HG03139 (cell line): ENCODE measurements at regions not wholly inside any gene's neighbourhood (a gene's known extent, or its start where the extent isn't known, plus 50 kb on each side); places are given as distances from the start of the nearest gene placed in this dataset.

ENCODE experiments used
- ATAC-seq: cut with Tn5 transposase; IDR thresholded peaks from one replicate; pipeline ENCODE4 v1.9.1; 2021; ENCODE audit not compliant: unreplicated experiment

- ATAC-seq, result no peak
These were observed 199.9 kb upstream of the ZMIZ1 start for GRCh38 chr10:78868861-78869260.

DNA sequence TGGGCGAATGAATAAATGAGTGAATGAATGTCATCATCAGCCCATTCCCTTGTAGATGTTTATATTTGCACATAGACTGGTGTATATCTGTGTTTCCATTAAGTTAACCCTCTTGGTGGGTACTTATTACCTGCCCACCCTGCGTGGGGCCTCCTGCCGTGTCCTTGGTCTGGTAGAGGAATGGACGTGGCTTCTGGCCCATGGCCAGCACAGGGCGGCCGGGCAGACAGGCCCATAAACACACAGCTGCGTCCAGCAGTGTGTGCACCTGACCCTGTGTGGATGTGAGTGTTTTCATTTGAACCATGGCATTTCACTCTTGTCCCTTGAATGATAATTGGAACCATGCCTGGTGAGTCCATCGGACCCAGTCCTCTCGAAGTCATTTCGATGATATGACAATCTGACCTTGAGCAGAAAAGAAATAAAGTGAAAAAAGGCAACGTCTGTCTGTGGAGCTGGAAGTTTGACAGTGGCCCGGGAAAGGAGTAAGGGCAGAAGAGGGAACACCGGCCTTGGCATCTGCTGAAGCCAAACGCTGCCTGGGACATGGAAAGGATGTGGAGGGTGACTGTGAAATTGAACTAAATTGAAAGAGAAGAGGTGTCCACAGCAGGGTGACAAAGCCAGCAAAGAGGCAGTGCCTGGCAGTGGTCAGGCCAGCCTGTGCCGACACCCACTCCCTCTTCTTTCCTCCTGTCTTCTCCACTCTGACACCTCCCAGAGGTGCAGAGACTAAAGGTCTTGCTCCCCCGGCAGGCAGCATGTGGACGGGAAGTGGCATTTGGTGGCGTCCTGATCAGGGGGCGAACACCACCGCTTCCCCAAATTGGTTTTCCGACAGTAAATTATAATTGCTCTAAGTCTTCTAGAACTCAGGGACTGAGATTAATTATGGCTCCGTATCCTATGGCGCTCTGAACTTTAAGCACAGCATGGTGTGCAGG is 199.0 kb upstream of the ZMIZ1 start:
- ATAC-seq, result no peak

DNA sequence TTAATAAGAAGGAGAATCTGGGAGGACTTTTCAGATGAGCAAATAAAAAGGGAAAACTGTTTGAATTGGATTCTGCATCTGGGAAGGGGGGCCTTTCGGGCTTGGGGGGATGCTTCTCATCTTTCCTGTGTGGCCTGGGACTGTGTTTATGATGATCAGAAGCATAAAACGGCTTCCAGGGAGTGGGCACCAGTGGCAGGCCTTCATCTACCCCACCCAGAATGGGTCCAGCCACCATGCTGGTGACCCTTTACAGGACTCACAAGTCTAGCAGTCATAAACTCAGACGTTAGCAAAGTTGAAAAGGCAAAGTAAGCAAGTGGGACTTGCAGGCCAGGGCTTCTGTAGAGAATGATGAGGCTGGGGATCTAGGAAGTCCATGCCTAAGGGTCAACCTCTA is 198.3 kb upstream of the ZMIZ1 start:
- no peak for ATAC-seq

DNA sequence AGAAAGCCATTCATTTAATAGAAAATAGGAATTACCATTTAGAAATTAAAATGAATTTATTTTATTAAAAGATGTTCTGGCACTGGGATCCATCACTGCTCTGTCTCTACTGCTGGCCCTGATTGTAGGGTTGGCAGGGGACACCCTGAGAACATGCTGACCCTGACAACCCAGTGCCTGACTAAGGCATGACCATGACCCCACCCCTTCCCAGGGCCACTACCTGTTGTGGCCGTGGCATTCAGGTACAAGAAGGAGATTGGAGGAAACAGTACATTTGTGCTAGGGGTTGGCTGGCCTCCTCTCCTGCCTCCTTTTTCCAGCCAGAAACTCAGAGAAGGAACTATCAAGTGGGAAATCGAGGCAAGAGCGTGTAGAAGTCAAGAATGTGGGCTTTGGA is 197.0 kb upstream of the ZMIZ1 start:
- ATAC-seq, result no peak

DNA sequence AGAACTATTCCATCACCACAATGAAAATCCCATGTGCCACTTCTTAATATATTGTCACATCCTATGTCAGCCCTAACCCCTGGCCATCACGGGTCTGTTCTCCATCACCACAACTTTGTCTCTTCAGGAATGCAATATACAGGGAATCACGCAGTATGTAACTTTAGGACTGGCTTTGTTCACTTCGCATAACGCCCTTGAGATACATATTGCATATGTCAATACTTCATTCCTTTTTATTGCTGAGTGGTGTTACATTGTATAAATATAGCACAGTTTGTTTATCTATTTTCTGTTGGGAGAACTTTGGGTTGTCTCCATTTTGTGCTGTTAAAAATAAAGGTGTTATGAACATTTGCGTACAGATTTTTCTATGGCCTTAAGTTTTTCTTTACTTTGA is 195.4 kb upstream of the ZMIZ1 start:
- ATAC-seq, result no peak

DNA sequence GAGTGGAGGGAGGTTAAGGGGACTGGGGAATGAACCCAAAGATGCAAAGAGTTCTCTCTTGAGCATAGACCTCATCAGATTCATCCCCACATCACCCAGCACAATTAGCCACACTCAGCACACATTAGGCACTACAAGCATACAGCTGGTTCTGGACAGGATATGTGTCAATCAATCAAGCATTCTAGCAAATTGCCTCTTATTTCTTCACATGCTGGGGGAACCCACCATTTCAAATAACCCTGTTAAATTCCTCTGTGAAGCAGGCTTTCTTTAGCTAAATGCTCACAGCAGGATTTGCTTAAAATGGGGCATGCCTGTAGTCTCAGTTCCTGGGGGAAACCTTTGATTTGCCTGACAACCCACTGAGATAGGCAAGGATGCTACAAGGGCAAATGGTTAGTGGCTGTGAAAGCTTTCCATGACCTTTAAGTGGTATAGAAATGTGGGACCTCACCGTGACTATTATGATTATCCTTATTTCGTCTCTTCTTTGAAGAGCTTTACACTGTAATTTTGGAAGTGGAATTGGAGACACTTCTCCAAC is 193.4 kb upstream of the ZMIZ1 start:
- no peak for ATAC-seq

DNA sequence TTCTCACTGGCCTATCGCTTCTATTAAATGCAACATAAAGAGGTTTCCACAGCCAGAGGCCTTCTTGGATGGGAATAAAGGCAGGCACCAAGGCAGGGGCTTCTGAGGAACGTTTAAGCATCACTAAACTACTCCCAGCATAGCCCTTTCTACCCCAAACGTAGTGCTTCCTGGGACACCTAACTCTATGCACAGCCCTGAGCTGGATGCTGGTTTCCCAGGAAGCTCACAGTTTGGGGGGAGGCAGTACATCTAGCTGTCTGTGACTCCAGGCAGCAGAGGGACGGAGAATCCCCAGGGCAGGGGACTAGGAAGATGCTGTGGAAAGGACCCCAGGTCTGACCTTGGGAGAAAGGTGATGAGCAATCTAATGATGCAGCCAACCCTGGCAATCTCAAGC is 192.8 kb upstream of the ZMIZ1 start:
- ATAC-seq, result no peak

DNA sequence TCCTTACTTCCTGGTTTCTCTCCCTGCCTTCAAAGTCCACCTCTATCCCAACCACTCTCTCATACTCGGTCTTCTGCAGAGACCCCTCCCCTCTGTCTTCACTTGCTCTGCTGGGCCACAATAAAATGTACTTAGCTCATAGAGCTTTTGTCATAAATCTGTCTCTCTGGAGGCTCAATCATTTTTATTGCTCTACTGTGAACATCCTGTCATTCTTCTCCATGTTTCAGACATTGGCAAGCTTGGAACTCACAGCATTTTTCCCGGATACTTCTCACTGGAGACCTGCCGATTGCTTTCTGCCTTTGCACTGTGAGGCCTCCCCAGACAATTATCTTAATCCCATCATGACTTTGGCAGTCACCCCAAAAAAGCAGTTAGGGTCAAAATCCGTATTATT is 192.3 kb upstream of the ZMIZ1 start:
- no peak for ATAC-seq

DNA sequence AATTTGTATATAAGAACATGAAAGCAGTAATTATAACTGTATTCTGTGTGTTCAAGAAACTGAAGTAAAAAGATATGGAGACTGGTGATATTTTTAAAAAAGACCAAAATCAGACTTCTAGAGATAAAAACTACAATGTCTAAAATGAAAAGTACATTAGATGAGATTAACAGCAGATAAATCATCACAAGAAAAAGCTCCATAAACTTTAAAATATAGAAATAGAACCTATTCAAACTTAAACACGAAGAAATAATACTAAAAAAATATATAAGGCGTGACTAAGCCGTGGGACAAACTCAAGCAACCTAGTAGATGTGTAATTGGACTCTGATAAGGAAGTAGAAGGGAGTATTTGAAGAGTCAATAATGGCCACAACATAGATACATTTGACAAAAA is 189.1 kb upstream of the ZMIZ1 start:
- no peak for ATAC-seq

DNA sequence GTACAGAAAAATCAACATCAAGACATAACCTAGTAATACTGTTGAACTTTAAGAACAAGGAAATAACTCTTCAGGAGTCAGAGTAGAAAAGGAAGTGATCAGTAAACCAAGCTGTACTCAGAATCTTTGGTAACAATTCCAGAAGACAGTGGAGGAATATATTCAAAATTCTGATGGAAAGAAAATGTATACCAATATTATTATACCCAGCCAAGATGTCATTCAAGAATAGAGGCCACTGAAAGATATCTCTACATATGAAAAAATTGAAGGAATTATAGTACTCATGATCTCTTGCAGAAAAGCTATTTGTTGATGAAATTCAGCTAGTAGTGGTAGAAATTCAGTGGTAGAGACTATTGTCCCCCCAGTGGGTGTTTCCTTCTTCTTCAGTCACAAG is 182.6 kb upstream of the ZMIZ1 start:
- ATAC-seq, result no peak

GRCh38 chr10:78889536-78890063 is 179.2 kb upstream of the ZMIZ1 start:
- no peak for ATAC-seq

- no peak for ATAC-seq
These were observed 178.3 kb upstream of the ZMIZ1 start for GRCh38 chr10:78890506-78890905.

DNA sequence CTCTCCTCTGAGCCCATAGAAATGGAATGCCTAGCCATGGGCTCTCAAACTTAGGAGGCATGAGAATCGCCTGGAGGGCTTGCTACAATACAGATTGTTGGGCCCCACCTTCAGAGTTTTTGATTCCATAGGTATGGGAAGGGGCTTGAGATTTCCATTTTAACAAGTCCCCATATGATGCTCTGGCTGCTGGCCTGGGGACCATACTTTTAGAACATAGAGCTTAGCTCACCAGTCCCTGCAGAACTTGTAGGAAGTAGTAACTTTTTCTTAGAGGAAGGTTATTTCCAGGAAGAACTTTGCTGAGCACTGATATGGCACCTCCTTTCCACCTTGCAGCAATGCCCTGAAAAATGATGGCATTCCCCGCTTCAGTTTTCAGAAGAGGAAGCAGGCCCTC is 177.0 kb upstream of the ZMIZ1 start:
- no peak for ATAC-seq

DNA sequence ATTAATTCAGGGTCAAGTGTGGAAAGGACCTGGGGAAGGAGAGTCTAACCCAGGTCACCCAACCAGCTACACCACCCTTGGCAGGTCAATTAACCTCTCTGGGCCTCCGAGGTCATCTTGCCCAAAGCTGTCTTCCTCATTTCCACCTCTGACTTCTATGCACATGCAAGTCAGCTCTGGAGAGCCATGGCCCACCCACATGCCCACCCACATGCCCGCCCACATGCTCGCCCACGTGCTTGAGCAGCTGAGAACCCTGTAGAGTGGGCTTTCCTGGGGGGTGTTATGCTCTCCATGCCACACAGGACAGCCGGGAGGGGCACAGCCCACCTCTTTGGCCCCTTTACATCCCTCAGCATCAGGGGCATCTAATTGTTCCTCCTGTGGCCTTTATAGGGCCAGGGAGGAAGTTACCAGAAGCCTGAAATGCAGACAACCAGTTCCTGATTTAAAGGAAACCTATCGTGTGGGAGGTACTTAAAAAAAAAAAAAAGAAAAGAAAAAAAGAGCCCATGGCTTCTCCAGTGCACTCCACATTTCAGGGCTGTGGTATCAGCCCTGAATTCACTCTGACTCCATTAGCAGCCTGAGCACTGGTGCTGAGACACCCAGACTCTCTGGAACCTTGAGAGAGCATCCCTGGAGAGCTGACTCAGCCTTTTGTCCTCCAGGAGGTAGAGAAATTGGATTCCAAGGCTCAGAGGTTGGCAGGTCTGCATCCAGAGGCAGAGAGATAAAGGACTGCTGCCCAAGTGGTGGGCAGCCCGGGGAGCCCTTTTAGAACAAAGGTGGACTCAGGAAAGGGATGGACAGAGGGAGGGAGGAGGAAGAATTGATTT is 176.2 kb upstream of the ZMIZ1 start:
- no peak for ATAC-seq

GRCh38 chr10:78893217-78893616 is 175.5 kb upstream of the ZMIZ1 start:
- no peak for ATAC-seq

GRCh38 chr10:78894089-78894840 is 174.5 kb upstream of the ZMIZ1 start:
- ATAC-seq, result no peak

DNA sequence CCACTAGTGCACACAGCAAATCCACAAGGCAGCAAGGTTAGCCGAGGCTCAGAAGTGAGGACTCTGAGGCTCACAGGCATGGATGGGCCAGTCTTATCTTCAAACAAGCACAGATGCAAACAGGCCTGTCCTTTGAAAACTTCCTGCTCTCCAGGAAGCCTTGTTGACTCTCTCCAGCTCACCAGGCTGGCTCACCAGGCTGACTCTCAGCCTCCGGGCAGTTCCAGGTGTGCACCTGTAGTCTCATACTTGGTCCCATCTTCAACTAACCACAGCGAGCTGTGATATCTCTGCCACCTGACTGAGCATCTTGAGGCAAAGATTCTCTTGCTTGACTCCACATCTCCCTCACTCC is 173.9 kb upstream of the ZMIZ1 start:
- no peak for ATAC-seq

- no peak for ATAC-seq
These were observed 173.3 kb upstream of the ZMIZ1 start for GRCh38 chr10:78895469-78895868.

DNA sequence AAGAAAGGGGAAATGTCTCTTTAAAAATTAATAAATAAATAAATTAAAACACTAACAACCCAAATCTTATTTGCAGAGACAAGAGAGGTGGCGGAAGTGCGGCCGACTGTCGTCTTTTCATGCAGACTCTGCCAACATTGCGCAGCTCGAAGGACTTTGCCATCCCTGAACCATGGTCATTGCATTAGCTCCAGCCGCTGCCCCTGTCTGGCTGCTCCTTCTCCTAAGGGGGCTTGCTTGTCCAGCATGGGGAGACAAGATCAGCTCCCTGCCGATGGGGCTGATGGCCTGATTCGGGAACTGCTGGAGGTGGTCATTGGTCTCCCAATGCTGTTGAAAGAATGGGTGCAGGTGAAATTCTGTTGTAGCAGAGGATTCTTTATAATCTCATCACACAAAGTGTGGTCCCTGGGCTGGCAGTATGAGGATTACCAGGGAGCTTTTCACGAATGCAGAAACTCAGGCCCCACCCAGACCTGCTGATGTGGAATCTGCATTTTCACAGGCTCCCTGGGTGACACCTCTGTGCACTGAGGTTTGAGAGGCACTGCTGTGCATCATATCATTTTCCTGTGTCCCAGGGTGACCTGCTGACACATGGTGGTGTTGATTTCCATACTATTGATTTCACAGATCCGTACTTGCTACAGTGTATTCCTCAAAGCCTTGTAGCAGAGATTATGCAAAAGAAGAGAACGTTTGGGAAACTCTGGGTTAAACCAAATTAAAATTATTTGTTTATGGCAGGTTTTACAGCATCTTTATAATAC is 172.4 kb upstream of the ZMIZ1 start:
- ATAC-seq, result no peak
